IMR-90 (cell line): ENCODE measurements at regions not wholly inside any gene's neighbourhood (a gene's known extent, or its start where the extent isn't known, plus 50 kb on each side); places are given as distances from the start of the nearest gene placed in this dataset.

Source experiments
- ATAC-seq: fragments of 200-7000 bp; cut with Tn5 transposase; 2 replicates; pipeline ENCODE4 v1.9.1; 2020; ENCODE audit warnings: low read depth, mild to moderate bottlenecking, moderate library complexity
- BruUV-seq: library from RNA; stranded (reverse); fragments of 400-500 nt; replicated peaks from 2 replicates; lab custom pipeline; 2021; lab: Mats Ljungman, UMichigan
- CTCF ChIA-PET: fragments of 300-600 bp; formaldehyde crosslinking; extraction: SDS; loops from one replicate; lab custom pipeline; 2021; ENCODE audit warnings: antibody characterized with exemption; lab: Yijun Ruan, JAX
- POLR2A ChIA-PET: fragments of 300-600 bp; sonication (Branson Sonifier 250); formaldehyde crosslinking; loops from one replicate; lab custom pipeline; 2022; ENCODE audit warnings: antibody characterized with exemption; ENCODE audit not compliant: unreplicated experiment; lab: Charles Lee
- DNase-seq: peaks from one replicate; pipeline ENCODE4 v3.0.0; 2013
- H2AFZ ChIP-seq: replicated peaks from 2 replicates; pipeline ENCODE3; 2013; ENCODE audit warnings: low read length, mild to moderate bottlenecking; ENCODE audit not compliant: poor library complexity
- H2AK5ac ChIP-seq: 2 replicates; pipeline ENCODE4 v1.6.1; 2013; ENCODE audit warnings: low read depth, low read length, inconsistent platforms
- H2AK9ac ChIP-seq: replicated peaks from 2 replicates; pipeline ENCODE3; 2013; ENCODE audit warnings: mild to moderate bottlenecking, low read depth, low read length, moderate library complexity; ENCODE audit not compliant: poor library complexity
- H2BK120ac ChIP-seq: 2 replicates; pipeline ENCODE4 v1.6.1; 2013; ENCODE audit warnings: low read depth, low read length, inconsistent platforms
- H2BK15ac ChIP-seq: 3 replicates; pipeline ENCODE4 v1.6.1; 2013; ENCODE audit warnings: low read depth, low read length, inconsistent platforms
- H2BK20ac ChIP-seq: 2 replicates; pipeline ENCODE4 v1.6.1; 2013; ENCODE audit warnings: low read depth, mild to moderate bottlenecking, inconsistent platforms, low read length, moderate library complexity
- H2BK5ac ChIP-seq: 2 replicates; pipeline ENCODE4 v1.6.1; 2013; ENCODE audit warnings: mild to moderate bottlenecking, low read depth, low read length, inconsistent platforms; ENCODE audit not compliant: poor library complexity, severe bottlenecking
- H3K14ac ChIP-seq: replicated peaks from 2 replicates; pipeline ENCODE4 v1.6.1; 2013; ENCODE audit warnings: low read depth, low read length, inconsistent platforms
- H3K18ac ChIP-seq: 2 replicates; pipeline ENCODE4 v1.6.1; 2013; ENCODE audit warnings: low read depth, low read length, control low read depth
- H3K23ac ChIP-seq: 2 replicates; pipeline ENCODE4 v1.6.1; 2013; ENCODE audit warnings: low read depth, low read length, inconsistent platforms
- H3K27ac ChIP-seq: 2 replicates; pipeline ENCODE4 v1.5.1; 2013; ENCODE audit warnings: mild to moderate bottlenecking, control low read depth, low read length; ENCODE audit not compliant: insufficient read depth
- H3K27me3 ChIP-seq: 2 replicates; pipeline ENCODE4 v1.6.1; 2013; ENCODE audit warnings: low read length; ENCODE audit not compliant: control insufficient read depth, insufficient read depth
- H3K36me3 ChIP-seq: 2 replicates; pipeline ENCODE4 v1.6.1; 2013; ENCODE audit warnings: low read length, mixed read lengths; ENCODE audit not compliant: control insufficient read depth, insufficient read depth
- H3K4ac ChIP-seq: 2 replicates; pipeline ENCODE4 v1.6.1; 2013; ENCODE audit warnings: low read depth, low read length, inconsistent platforms
- H3K4me1 ChIP-seq: 2 replicates; pipeline ENCODE4 v1.6.1; 2013; ENCODE audit warnings: low read length, mixed read lengths; ENCODE audit not compliant: control insufficient read depth, insufficient read depth
- H3K4me2 ChIP-seq: 2 replicates; pipeline ENCODE4 v1.6.1; 2013; ENCODE audit warnings: low read depth, mild to moderate bottlenecking, control low read depth, low read length, moderate library complexity
- H3K4me3 ChIP-seq: 2 replicates; pipeline ENCODE4 v1.5.1; 2013; ENCODE audit warnings: low read depth, mild to moderate bottlenecking, control low read depth, low read length, moderate library complexity; ENCODE audit not compliant: insufficient read depth
- H3K56ac ChIP-seq: 2 replicates; pipeline ENCODE4 v1.6.1; 2013; ENCODE audit warnings: low read length, inconsistent platforms; ENCODE audit not compliant: insufficient read depth; ENCODE audit errors: extremely low read depth
- H3K79me1 ChIP-seq, 2 experiments: 2 replicates each; pipeline ENCODE4 v1.6.1; 2013; ENCODE audit warnings: low read length in 2 of 2, inconsistent platforms in 1 of 2, low read depth in 1 of 2
- H3K9ac ChIP-seq: 2 replicates; pipeline ENCODE4 v1.6.1; 2013; ENCODE audit warnings: low read depth, low read length, control low read depth
- H3K9me1 ChIP-seq: 2 replicates; pipeline ENCODE4 v1.6.1; 2013; ENCODE audit warnings: low read length, inconsistent platforms; ENCODE audit not compliant: insufficient read depth
- H3K9me3 ChIP-seq: 2 replicates; pipeline ENCODE4 v1.6.1; 2013; ENCODE audit warnings: low read length; ENCODE audit not compliant: control insufficient read depth, insufficient read depth
- H4K20me1 ChIP-seq: 2 replicates; pipeline ENCODE4 v1.6.1; 2013; ENCODE audit warnings: low read length, inconsistent platforms; ENCODE audit not compliant: insufficient read depth
- H4K5ac ChIP-seq: 2 replicates; pipeline ENCODE4 v1.6.1; 2013; ENCODE audit warnings: mild to moderate bottlenecking, low read depth, low read length, control low read depth
- H4K8ac ChIP-seq, 2 experiments: 2 replicates each; pipeline ENCODE4 v1.6.1; 2013; ENCODE audit warnings: low read depth in 2 of 2, low read length in 2 of 2, control low read depth in 1 of 2, inconsistent platforms in 1 of 2
- H4K91ac ChIP-seq: 2 replicates; pipeline ENCODE4 v1.6.1; 2013; ENCODE audit warnings: low read depth, low read length, inconsistent platforms; ENCODE audit not compliant: insufficient read depth
- BHLHE40 ChIP-seq: fragments of 150-350 bp; IDR thresholded peaks from 2 replicates; pipeline ENCODE4 v1.6.1; 2016; ENCODE audit warnings: mild to moderate bottlenecking, low read depth, low read length
- CHD1 ChIP-seq: IDR thresholded peaks from 2 replicates; pipeline ENCODE4 v1.6.1; 2012; ENCODE audit warnings: low read depth, low read length, improper control_type of control experiment
- FOS ChIP-seq: fragments of 150-350 bp; IDR thresholded peaks from 2 replicates; pipeline ENCODE4 v1.6.1; 2016; ENCODE audit warnings: low read depth, low read length
- MXI1 ChIP-seq: IDR thresholded peaks from 2 replicates; pipeline ENCODE4 v1.6.1; 2012; ENCODE audit warnings: low read depth, mild to moderate bottlenecking, low read length, moderate library complexity, borderline replicate concordance
- NFE2L2 ChIP-seq: fragments of 150-350 bp; IDR thresholded peaks from 2 replicates; pipeline ENCODE4 v1.6.1; 2016; ENCODE audit warnings: low read depth, mild to moderate bottlenecking, low read length
- POLR2A ChIP-seq: IDR thresholded peaks from 2 replicates; pipeline ENCODE4 v1.6.1; 2012; ENCODE audit warnings: mild to moderate bottlenecking, low read depth, low read length
- SMC3 ChIP-seq: fragments of 150-350 bp; IDR thresholded peaks from 2 replicates; pipeline ENCODE4 v1.6.1; 2016; ENCODE audit warnings: low read depth, mild to moderate bottlenecking, antibody characterized with exemption, low read length, moderate library complexity
- WGBS, 2 experiments: methylation state at CpG; one replicate each; pipeline versions ENCODE4 v1.1.5 to v1.1.7; 2013; ENCODE audit warnings: missing lambda C conversion rate in 2 of 2; ENCODE audit not compliant: insufficient read length in 1 of 2; ENCODE audit errors: extremely low coverage in 2 of 2; 5-methylcytosine and 5-hydroxymethylcytosine counted together
- dilution Hi-C: fragments of 300-500 bp; cut with HindIII; formaldehyde crosslinking; loops from one replicate; pipeline ENCODE4 v1.14.3; 2018; ENCODE audit warnings: low sequenced_read_pairs; ENCODE audit not compliant: unreplicated experiment
- in situ Hi-C: fragments of 300-500 bp; cut with MboI; formaldehyde crosslinking; loops from 3 replicates; pipeline ENCODE4 v1.14.3; 2019; ENCODE audit warnings: low sequenced_read_pairs, inconsistent platforms, mixed read lengths
- intact Hi-C: fragments of 100-400 bp; cut with micrococcal nuclease; formaldehyde crosslinking; loops from 2 replicates; pipeline ENCODE4 v1.10.0; 2022
- TF ChIP-seq, protein P1 (sequence below): conservative IDR thresholded peaks from 2 replicates; pipeline ENCODE4 v1.5.1; 2012; ENCODE audit warnings: mild to moderate bottlenecking, low read depth, low read length, improper control_type of control experiment
- TF ChIP-seq, protein P2 (sequence below): fragments of 150-350 bp; IDR thresholded peaks from 2 replicates; pipeline ENCODE4 v1.6.1; 2016; ENCODE audit warnings: low read depth, mild to moderate bottlenecking, low read length, moderate library complexity, borderline replicate concordance

DNA sequence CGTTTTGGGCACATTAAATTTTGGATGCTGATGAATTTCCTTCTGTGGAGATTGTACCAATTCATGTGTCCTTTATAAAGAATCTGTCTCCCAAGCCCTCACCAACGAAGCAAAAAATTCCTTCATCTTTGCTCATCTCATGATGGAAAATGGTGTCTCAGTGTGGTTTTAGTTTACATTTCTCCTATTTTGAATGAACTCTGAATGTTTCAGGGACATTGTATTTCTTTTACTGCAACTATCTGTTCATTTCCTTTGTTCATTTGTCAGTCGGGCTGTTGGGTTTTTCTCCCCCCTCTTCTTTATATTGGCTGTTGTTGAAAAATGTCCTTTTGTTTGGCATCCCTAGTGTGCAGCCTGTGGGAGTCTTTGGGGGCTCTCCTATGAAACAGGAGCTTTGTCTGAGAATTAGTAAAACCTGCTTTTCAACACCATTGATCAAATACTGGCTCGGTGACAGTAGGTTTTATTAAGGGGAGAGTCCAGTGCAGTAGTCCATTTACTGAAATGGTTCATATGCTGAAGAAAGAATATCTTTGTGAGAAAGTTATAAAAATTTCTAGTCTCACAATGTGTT, 91.3 kb upstream of the C1QTNF9B start:
- no TSS peak for BruUV-seq
- WGBS, 2 experiments = no CpG with 5 or more reads among the region's 4 CpGs
- TF ChIP-seq POLR2A = no peak
- TF ChIP-seq, protein P1, sequence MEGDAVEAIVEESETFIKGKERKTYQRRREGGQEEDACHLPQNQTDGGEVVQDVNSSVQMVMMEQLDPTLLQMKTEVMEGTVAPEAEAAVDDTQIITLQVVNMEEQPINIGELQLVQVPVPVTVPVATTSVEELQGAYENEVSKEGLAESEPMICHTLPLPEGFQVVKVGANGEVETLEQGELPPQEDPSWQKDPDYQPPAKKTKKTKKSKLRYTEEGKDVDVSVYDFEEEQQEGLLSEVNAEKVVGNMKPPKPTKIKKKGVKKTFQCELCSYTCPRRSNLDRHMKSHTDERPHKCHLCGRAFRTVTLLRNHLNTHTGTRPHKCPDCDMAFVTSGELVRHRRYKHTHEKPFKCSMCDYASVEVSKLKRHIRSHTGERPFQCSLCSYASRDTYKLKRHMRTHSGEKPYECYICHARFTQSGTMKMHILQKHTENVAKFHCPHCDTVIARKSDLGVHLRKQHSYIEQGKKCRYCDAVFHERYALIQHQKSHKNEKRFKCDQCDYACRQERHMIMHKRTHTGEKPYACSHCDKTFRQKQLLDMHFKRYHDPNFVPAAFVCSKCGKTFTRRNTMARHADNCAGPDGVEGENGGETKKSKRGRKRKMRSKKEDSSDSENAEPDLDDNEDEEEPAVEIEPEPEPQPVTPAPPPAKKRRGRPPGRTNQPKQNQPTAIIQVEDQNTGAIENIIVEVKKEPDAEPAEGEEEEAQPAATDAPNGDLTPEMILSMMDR = no peak
- no peak for TF ChIP-seq CHD1
- TF ChIP-seq, protein P2, sequence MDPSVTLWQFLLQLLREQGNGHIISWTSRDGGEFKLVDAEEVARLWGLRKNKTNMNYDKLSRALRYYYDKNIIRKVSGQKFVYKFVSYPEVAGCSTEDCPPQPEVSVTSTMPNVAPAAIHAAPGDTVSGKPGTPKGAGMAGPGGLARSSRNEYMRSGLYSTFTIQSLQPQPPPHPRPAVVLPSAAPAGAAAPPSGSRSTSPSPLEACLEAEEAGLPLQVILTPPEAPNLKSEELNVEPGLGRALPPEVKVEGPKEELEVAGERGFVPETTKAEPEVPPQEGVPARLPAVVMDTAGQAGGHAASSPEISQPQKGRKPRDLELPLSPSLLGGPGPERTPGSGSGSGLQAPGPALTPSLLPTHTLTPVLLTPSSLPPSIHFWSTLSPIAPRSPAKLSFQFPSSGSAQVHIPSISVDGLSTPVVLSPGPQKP = no peak
- no peak for TF ChIP-seq MXI1
- no peak for TF ChIP-seq BHLHE40
- TF ChIP-seq SMC3 = no peak
- no peak for TF ChIP-seq FOS
- TF ChIP-seq NFE2L2 = no peak
- Histone ChIP-seq H3K9me3 (no peaks in the 10 kb centered on the region), H3K4me2 (peak overlapping the region; percentile 45; the same call in 1 of the 2 replicates), H2BK5ac (peak overlapping the region; percentile 75), H2AK5ac (no peak overlapping the region), H4K20me1 (no peaks in the 10 kb centered on the region), H3K79me1 (no peaks in the 10 kb centered on the region), H2BK20ac (peak overlapping the region; percentile 63), H3K4me1 (peaks cover 19% of the 10 kb centered on the region), H3K14ac (0 out of 2 replicates have a peak overlapping the region, but pooled peaks have one; percentile 35), H3K4me3 (no peak overlapping the region), H3K9ac (no peak overlapping the region), H4K8ac (peak overlapping the region in 1 of 2 experiments; percentile 42; a peak in 2 of 4 replicates), H3K27me3 (no peaks in the 10 kb centered on the region), H2BK120ac (no peak overlapping the region), H3K9me1 (peaks cover 4% of the 10 kb centered on the region; the same call in 1 of the 2 replicates), H2BK15ac (peak overlapping the region; percentile 34; the same call in 1 of the 3 replicates), H3K56ac (no peak overlapping the region), H4K5ac (peak overlapping the region; percentile 40; the same call in 1 of the 2 replicates), H3K4ac (no peak overlapping the region), H3K36me3 (no peaks in the 10 kb centered on the region), H4K91ac (no peak overlapping the region), H3K18ac (peak overlapping the region; percentile 70; the same call in 1 of the 2 replicates), H3K23ac (no peak overlapping the region), H3K27ac (no peak overlapping the region), H2AFZ (no peak overlapping the region), H2AK9ac (no peak overlapping the region)
- intact Hi-C loops (no loop called here), dilution Hi-C loops (no loop called here), in situ Hi-C loops (no loop called here)
- peak; percentile 47 for DNase-seq
- ChIA-PET CTCF (interaction anchor here (0.6 to 0.7 kb wide), 4 partner anchors 93 to 549 kb away, joined by 3 to 7 read pairs (median 4); no protein-coding TSS in a partner anchor), POLR2A (no interaction called here)
- 0 out of 2 replicates have a peak, but pooled peaks have one; percentile 15 for ATAC-seq
